ENCODE measurements at regions not wholly inside any gene's neighbourhood (a gene's known extent, or its start where the extent isn't known, plus 50 kb on each side); places are given as distances from the start of the nearest gene placed in this dataset.

DNA sequence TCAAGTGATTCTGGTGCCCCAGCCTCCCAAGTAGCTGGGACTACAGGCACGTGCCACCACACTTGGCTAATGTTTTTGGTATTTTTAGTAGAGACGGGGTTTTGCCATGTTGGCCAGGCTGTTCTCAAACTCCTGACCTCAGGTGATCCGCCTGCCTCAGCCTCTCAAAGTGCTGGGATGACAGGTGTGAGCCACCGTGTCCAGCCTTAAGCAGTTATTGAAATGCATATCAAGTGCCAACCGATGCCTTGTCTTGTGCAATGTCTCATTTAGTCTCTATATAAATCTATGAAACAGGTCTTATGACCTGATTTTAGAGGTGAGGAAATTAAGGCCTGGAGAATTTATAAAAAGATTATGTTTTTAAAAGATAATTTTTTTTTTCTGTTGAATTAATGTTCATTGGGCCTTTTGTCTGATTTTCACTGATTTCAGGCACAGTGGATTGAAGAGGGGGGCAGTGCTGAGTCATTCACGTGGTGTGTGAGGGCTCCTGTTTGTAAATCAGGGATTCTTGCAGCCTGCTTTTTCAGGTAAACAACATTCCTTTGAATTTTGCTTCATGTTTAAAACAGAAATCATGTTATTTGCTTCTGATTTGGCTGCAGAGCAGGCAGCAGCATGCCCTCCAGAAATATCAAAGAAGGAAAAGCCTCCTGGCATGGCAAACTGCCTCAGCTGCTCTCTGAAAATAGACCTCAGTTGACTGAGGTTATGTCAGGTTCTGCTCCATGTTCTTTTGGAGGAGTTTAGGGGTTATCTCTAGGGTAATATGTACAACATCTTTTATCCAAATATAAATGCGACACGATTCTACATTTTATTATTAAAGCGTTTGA lies 407.0 kb upstream of the RGMA start:
- Mint-ChIP-seq H3K4me3 (no peak overlapping the region), H3K27ac (no peak overlapping the region), H3K4me1 (ENCODE audit: low read depth) (no peaks in the 10 kb centered on the region), H3K36me3 (ENCODE audit: low read depth) (no peaks in the 10 kb centered on the region), H3K27me3 (no peaks in the 10 kb centered on the region), H3K9me3 (no peaks in the 10 kb centered on the region)

DNA sequence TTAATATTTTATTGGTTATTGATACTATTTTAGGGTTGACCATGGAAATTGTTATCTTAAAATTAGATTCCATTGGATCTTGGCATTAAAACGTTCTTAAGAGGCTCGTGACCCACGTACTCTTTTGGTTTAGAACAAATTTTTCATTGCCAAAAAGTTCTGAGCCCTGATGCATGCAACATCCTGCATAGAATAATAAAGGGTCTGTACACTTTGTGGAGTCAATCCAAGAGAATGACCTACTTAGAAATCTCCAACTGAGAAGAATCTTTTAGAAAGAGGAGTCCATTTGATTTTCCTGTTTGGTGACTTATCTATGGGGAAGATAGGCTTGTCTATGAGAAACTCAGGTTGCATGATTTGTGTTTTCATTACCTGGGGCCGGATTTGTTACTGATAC lies 404.2 kb upstream of the RGMA start:
- no peak overlapping the region for H3K4me3 Mint-ChIP-seq
- no peaks in the 10 kb centered on the region for H3K9me3 Mint-ChIP-seq
- H3K27ac Mint-ChIP-seq, result no peak overlapping the region
- no peaks in the 10 kb centered on the region for H3K27me3 Mint-ChIP-seq
- H3K4me1 Mint-ChIP-seq (ENCODE audit: low read depth), result no peaks in the 10 kb centered on the region
- H3K36me3 Mint-ChIP-seq (ENCODE audit: low read depth), result no peaks in the 10 kb centered on the region

- Mint-ChIP-seq H3K27me3 (no peaks in the 10 kb centered on the region), H3K27ac (no peak overlapping the region), H3K4me3 (no peak overlapping the region), H3K9me3 (no peaks in the 10 kb centered on the region), H3K4me1 (ENCODE audit: low read depth) (no peaks in the 10 kb centered on the region), H3K36me3 (ENCODE audit: low read depth) (no peaks in the 10 kb centered on the region)
Measured at GRCh38 chr15:93491291-93491690, 402.3 kb upstream of the RGMA start.

GRCh38 chr15:93488296-93488713 lies 399.3 kb upstream of the RGMA start:
- no peaks in the 10 kb centered on the region for H3K36me3 Mint-ChIP-seq (ENCODE audit: low read depth)
- H3K27me3 Mint-ChIP-seq, result no peaks in the 10 kb centered on the region
- H3K27ac Mint-ChIP-seq, result no peak overlapping the region
- H3K9me3 Mint-ChIP-seq, result no peaks in the 10 kb centered on the region
- no peak overlapping the region for H3K4me3 Mint-ChIP-seq
- no peaks in the 10 kb centered on the region for H3K4me1 Mint-ChIP-seq (ENCODE audit: low read depth)

GRCh38 chr15:93486407-93487117 lies 397.6 kb upstream of the RGMA start:
- Mint-ChIP-seq H3K4me1 (ENCODE audit: low read depth) (no peaks in the 10 kb centered on the region), H3K27ac (no peak overlapping the region), H3K9me3 (no peaks in the 10 kb centered on the region), H3K27me3 (no peaks in the 10 kb centered on the region), H3K4me3 (no peak overlapping the region), H3K36me3 (ENCODE audit: low read depth) (no peaks in the 10 kb centered on the region)

- H3K4me1 Mint-ChIP-seq (ENCODE audit: low read depth), result no peaks in the 10 kb centered on the region
- H3K27ac Mint-ChIP-seq, result no peak overlapping the region
Measured at GRCh38 chr15:93485438-93486327, 396.7 kb upstream of the RGMA start.

DNA sequence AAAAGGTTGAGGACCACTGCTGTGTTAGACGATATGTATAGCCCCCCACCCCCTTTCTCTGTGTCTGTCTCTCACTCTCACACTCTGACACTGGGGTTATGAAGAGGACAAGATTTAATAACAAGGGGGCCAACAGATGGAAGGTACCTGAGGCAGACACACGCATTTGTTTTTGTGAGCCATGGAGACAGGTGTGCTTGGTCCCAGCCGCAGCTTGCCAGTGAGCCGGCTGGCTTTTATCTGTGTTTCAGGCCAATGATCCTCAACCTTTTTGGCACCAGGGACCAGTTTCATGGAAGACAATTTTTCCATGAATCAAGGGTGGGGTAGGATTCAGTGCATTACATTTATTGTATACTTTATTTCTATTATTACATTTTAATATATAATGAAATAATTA lies 394.9 kb upstream of the RGMA start:
- Mint-ChIP-seq H3K9me3 (no peaks in the 10 kb centered on the region), H3K4me3 (no peak overlapping the region), H3K27me3 (no peaks in the 10 kb centered on the region), H3K27ac (no peak overlapping the region), H3K4me1 (ENCODE audit: low read depth) (no peaks in the 10 kb centered on the region), H3K36me3 (ENCODE audit: low read depth) (no peaks in the 10 kb centered on the region)

More at GRCh38 chr15:93485438-93486327, 396.7 kb upstream of the RGMA start:
- no peaks in the 10 kb centered on the region for H3K27me3 Mint-ChIP-seq
- no peak overlapping the region for H3K4me3 Mint-ChIP-seq
- no peaks in the 10 kb centered on the region for H3K36me3 Mint-ChIP-seq (ENCODE audit: low read depth)
- H3K9me3 Mint-ChIP-seq, result no peaks in the 10 kb centered on the region

- peaks cover 6% of the 10 kb centered on the region for H3K27me3 Mint-ChIP-seq
- H3K27ac Mint-ChIP-seq, result no peak overlapping the region
- no peak overlapping the region for H3K4me3 Mint-ChIP-seq
- H3K4me1 Mint-ChIP-seq (ENCODE audit: low read depth), result no peaks in the 10 kb centered on the region
- no peaks in the 10 kb centered on the region for H3K36me3 Mint-ChIP-seq (ENCODE audit: low read depth)
- H3K9me3 Mint-ChIP-seq, result no peaks in the 10 kb centered on the region
Measured at GRCh38 chr15:93482731-93483130, 393.7 kb upstream of the RGMA start.

- Mint-ChIP-seq H3K27me3 (peaks cover 6% of the 10 kb centered on the region), H3K4me1 (ENCODE audit: low read depth) (no peaks in the 10 kb centered on the region), H3K27ac (no peak overlapping the region), H3K4me3 (no peak overlapping the region), H3K36me3 (ENCODE audit: low read depth) (no peaks in the 10 kb centered on the region), H3K9me3 (no peaks in the 10 kb centered on the region)
Measured at GRCh38 chr15:93479715-93480114, 390.7 kb upstream of the RGMA start.

DNA sequence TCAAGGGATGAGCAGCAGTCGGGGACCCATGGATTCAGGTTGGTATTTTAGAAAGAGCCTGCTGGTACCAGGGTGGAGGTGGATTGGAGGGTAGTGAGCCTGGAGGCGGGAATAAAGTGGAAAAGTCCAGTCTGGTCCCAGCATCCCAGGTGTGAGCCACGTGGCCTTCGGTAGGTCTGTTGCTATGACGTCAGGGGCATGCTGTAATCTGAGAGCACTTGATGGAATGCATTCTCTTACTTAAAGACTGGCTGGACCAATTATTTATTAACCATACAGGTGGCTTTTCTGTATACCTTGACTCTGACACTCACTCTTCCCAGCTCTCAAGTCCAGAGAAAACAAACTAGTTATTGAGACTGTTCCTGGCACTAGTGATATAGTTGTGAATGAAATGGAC lies 389.9 kb upstream of the RGMA start:
- no peak overlapping the region for H3K4me3 Mint-ChIP-seq
- no peaks in the 10 kb centered on the region for H3K4me1 Mint-ChIP-seq (ENCODE audit: low read depth)
- no peak overlapping the region for H3K27ac Mint-ChIP-seq
- no peaks in the 10 kb centered on the region for H3K36me3 Mint-ChIP-seq (ENCODE audit: low read depth)
- no peaks in the 10 kb centered on the region for H3K9me3 Mint-ChIP-seq
- H3K27me3 Mint-ChIP-seq, result peaks cover 6% of the 10 kb centered on the region

DNA sequence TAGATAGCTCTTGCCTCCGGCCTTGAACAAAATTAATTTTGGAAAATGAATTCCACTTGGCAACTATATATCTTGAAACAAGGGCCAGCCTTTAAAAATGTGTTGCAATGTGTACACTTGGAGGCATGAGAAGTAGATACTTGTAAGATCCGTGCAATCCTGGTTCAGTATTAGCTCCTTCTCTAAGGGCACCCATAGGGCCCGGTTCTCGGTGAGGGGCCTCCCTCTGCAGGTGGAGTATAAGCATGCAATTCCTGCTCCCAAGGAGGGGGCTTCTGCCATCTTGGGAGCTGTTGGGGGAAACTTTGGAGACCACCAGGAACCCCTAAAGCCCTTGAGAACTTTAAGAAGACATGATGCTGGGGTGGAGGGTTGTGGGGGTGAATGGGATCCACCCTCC lies 388.7 kb upstream of the RGMA start:
- H3K27ac Mint-ChIP-seq, result no peak overlapping the region
- H3K4me1 Mint-ChIP-seq (ENCODE audit: low read depth), result no peaks in the 10 kb centered on the region
- no peak overlapping the region for H3K4me3 Mint-ChIP-seq
- peaks cover 6% of the 10 kb centered on the region for H3K27me3 Mint-ChIP-seq
- no peaks in the 10 kb centered on the region for H3K9me3 Mint-ChIP-seq
- H3K36me3 Mint-ChIP-seq (ENCODE audit: low read depth), result no peaks in the 10 kb centered on the region

DNA sequence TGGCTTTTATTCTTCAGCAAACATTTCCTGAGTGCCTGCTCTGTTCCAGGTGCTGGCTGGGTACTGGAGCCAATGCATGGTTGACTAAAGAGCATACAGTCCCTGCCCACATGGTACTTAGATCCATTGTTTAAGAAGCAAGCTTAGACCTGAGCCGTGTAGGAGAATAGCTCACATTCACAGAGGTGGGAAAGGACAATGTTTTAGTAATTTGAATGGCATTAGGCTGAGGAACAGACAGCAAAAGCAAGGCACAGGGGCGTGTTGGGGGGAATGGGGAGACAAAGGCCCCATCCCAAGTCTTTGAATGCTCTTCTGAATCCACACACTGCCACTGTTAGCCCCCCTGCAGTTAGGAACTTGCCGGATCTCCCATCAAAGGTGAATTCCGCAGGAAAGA lies 388.2 kb upstream of the RGMA start:
- Mint-ChIP-seq H3K9me3 (no peaks in the 10 kb centered on the region), H3K27me3 (peaks cover 6% of the 10 kb centered on the region), H3K36me3 (ENCODE audit: low read depth) (no peaks in the 10 kb centered on the region), H3K27ac (no peak overlapping the region), H3K4me3 (no peak overlapping the region), H3K4me1 (ENCODE audit: low read depth) (no peaks in the 10 kb centered on the region)

- Mint-ChIP-seq H3K27ac (no peak overlapping the region), H3K4me1 (ENCODE audit: low read depth) (no peaks in the 10 kb centered on the region), H3K27me3 (peaks cover 6% of the 10 kb centered on the region), H3K4me3 (no peak overlapping the region), H3K9me3 (no peaks in the 10 kb centered on the region), H3K36me3 (ENCODE audit: low read depth) (no peaks in the 10 kb centered on the region)
Measured at GRCh38 chr15:93476491-93477177, 387.6 kb upstream of the RGMA start.

GRCh38 chr15:93474728-93475127 lies 385.7 kb upstream of the RGMA start:
- Mint-ChIP-seq H3K4me3 (no peak overlapping the region), H3K4me1 (ENCODE audit: low read depth) (no peaks in the 10 kb centered on the region), H3K36me3 (ENCODE audit: low read depth) (no peaks in the 10 kb centered on the region), H3K9me3 (no peaks in the 10 kb centered on the region), H3K27ac (no peak overlapping the region), H3K27me3 (peaks cover 6% of the 10 kb centered on the region)

All from stimulated activated naive CD8-positive, alpha-beta T cell treated with anti-CD3 and anti-CD28 coated beads, Interleukin-15, Interleukin-2, amounts not matched to agents 100 ng/mL and 50 ng/mL, for 24 hours (primary cell).